GM18502 (cell line): ENCODE measurements at regions not wholly inside any gene's neighbourhood (a gene's known extent, or its start where the extent isn't known, plus 50 kb on each side); places are given as distances from the start of the nearest gene placed in this dataset.
"Not testable (repeated sequence)": the region's sequence is repeated elsewhere in the genome, so short reads cannot be mapped to it uniquely, and the experiment has no call there.

Experiments
- ATAC-seq: cut with Tn5 transposase; IDR thresholded peaks from one replicate; pipeline ENCODE4 v1.9.1; 2021; ENCODE audit warnings: mild to moderate bottlenecking; ENCODE audit not compliant: unreplicated experiment, poor library complexity

- ATAC-seq: not testable (repeated sequence)
These were observed 4545.7 kb upstream of the TPTE start for GRCh38 chr21:5975719-5976118.

GRCh38 chr21:5997586-5997985 lies 4523.8 kb upstream of the TPTE start:
- ATAC-seq: not testable (repeated sequence)

DNA sequence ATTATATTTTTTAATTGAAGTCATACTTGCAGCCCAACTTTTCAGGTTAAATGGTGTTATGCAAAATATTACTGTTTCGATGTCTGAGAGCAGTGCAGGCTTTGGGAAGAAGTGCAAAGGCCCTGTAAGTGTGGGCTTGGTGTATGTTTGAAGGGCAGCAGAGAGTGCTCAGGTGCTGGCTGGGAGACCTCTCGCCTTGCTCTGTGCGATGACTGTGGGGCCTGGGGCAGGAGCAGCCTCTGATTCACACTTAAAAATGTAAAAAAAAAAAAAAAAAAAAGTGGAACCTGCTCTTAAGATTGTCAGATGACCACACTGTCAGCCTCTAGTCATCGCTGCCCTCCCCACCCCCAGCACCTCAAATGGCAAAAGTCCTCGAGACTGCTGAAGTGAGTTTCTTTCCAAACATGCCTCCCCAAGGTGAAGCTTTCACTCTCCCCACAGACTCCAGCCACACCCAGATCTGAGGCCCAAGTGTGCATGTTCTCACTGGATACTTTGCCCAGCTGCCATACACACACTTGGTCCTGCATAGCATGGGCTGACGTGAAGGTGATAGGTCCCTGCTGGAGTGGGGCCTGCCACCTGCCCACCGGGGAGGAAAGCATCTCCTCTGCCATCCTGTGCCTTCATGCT lies 4505.8 kb upstream of the TPTE start:
- not testable (repeated sequence) for ATAC-seq

GRCh38 chr21:6020460-6020859 lies 4500.9 kb upstream of the TPTE start:
- ATAC-seq: not testable (repeated sequence)

GRCh38 chr21:6020953-6021716 lies 4500.2 kb upstream of the TPTE start:
- ATAC-seq: not testable (repeated sequence)

DNA sequence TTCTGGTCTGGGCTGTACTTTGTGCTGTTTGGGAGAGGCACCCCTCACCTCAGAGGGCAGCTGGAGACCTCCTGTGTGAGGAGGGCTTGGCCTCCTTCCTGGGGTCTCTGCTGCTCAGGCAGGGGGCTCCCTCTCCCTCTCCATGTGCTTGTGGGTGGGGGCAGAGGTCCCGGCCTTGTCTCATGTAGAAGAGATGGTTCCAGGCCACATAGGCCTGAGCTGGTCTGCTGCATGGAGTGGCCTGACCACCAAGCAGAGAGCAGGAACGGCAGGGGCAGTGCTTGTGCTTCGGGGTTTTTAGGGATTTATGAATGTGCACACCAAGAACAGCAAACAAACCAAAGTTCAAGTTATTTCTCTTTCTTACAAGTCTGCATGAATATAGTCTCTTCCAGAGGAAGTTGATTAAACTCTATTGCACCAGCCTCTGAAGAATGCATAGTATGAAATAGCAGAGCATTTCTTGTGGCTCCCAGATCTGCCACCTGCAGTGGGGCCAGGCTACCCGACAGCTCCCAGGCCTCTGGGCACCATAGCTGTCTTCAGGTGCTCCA lies 4499.6 kb upstream of the TPTE start:
- not testable (repeated sequence) for ATAC-seq

- not testable (repeated sequence) for ATAC-seq
These were observed 4498.1 kb upstream of the TPTE start for GRCh38 chr21:6023331-6023730.

DNA sequence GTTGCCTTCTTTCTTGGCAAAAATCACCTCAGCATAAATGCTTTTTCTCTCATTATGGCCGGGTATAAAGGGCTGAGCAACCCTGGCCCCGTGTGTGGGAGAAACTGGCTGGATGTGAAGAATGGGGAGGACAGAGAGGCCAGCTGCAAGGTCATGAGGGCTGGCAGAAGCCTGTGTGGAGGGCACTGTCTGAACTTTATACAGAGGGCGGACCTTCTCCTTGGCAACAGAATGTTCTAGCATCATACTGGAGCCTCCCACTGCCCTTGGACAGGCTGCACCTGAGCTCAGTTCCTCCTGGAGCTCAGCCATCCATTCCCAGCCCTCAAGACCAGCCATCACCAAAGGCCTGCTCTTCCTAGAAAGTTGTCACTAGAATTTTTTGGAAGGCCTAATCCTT lies 4496.2 kb upstream of the TPTE start:
- ATAC-seq: not testable (repeated sequence)

GRCh38 chr21:6027497-6027896 lies 4493.9 kb upstream of the TPTE start:
- ATAC-seq: not testable (repeated sequence)

DNA sequence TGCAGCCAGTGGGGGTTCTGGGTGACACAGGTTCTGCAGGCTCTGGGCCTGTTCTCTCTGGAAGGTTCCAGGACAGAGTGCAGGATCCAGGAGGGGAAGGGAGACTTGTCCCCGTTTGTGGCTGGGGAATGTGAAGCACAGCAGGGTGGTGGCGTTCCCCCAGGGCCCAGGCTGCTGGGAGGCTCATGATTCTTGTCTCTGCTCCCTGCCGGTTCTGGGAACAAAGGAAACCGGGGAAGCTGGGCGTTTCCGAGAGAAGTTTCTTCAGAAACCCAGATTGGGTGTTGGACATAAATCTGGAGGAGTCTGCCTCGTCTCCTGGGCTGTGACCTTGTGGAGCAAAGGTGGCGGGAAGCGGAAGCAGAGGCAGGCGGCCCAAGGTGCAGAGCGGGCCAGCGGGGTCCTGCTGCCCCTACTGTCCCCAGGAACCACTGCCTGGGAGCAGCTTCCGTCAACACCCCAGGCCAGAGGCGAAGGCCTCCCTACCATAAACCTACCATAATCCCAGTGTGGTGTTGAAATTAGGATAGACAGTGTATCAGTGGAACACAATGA lies 4487.2 kb upstream of the TPTE start:
- ATAC-seq: not testable (repeated sequence)

GRCh38 chr21:6034820-6035473 lies 4486.4 kb upstream of the TPTE start:
- ATAC-seq: not testable (repeated sequence)

GRCh38 chr21:6035474-6036155 lies 4485.8 kb upstream of the TPTE start:
- not testable (repeated sequence) for ATAC-seq

DNA sequence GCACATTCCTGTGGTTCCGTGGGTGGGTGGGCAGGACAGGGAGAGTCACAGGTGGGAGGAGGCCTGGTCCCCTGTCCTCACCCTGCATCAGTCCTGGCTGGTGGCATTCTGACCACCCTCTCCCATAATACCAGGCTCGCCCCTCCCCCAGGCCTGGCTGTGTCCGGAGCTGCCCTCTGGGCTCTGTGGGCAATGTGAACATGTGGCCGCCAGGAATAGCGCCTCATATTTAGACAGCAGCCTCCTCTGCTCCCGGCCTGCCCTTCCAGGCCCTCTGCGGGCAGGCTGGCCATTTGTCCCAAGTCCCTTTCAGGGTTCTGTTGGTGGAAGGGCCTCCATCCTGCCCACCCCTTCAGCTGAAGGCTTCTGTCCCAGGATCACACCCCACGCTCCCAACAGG lies 4482.2 kb upstream of the TPTE start:
- ATAC-seq: not testable (repeated sequence)

GRCh38 chr21:6040095-6040494 lies 4481.3 kb upstream of the TPTE start:
- ATAC-seq: not testable (repeated sequence)

GRCh38 chr21:6043430-6044275 lies 4477.7 kb upstream of the TPTE start:
- ATAC-seq: not testable (repeated sequence)

GRCh38 chr21:6044695-6045094 lies 4476.7 kb upstream of the TPTE start:
- not testable (repeated sequence) for ATAC-seq

- not testable (repeated sequence) for ATAC-seq
These were observed 4471.5 kb upstream of the TPTE start for GRCh38 chr21:6049930-6050329.

DNA sequence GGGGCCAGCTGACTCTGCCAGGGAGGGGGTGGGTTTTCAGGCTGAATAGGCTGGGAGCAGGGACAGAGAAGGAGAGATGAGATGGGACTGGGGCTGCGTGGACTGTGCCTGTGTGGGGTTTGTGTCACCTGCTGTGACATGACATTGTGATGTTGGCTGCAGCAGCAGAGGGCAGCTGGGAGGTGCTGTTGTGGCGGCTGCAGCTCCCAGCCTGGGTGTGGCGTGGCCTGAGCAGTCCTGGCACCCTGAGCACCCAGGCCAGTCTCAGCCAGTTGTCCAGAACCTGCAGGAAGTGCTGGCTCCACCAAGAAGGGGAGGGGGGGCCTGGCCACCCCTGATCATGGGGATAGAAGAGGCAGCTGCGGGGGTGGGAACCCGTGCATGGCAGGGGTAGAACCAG lies 4469.3 kb upstream of the TPTE start:
- not testable (repeated sequence) for ATAC-seq

GRCh38 chr21:6053145-6053544 lies 4468.2 kb upstream of the TPTE start:
- ATAC-seq: not testable (repeated sequence)
